Dedifferentiated amniotic fluid mesenchymal stem cell (primary cell): ENCODE measurements at regions not wholly inside any gene's neighbourhood (a gene's known extent, or its start where the extent isn't known, plus 50 kb on each side); places are given as distances from the start of the nearest gene placed in this dataset.
"Not testable (repeated sequence)": the region's sequence is repeated elsewhere in the genome, so short reads cannot be mapped to it uniquely, and the experiment has no call there.

Experiments used
- DNase-seq: peaks from one replicate; pipeline ENCODE4 v3.0.0-alpha.2; 2016; ENCODE audit errors: extremely low spot score

DNA sequence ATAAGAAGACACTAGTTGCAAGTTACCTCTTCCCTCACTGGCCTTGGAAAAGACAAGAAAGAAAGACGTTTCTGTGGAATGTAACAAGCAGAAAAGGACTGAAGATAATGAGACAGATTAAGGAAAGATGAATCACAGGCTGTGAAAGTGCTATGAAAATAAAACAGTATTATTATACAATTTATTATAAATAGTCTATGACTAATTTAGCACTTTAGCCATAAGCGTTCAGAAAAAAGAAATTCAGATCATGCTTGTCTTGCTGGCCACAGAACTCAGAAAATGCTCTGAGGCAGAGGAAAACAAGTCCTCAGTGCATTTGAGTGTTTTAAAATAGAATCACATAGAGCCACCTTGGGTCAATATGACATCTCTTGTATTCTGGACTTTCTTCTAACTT is 174.8 kb upstream of the NBPF9 start:
- not testable (repeated sequence) for DNase-seq

- DNase-seq = not testable (repeated sequence)
Measured at GRCh38 chr1:149279015-149279414, 175.7 kb upstream of the NBPF9 start.

GRCh38 chr1:149279512-149279911 is 176.2 kb upstream of the NBPF9 start:
- not testable (repeated sequence) for DNase-seq

- not testable (repeated sequence) for DNase-seq
Measured at GRCh38 chr1:149284773-149285172, 181.4 kb upstream of the NBPF9 start.

- not testable (repeated sequence) for DNase-seq
Measured at GRCh38 chr1:149285205-149285604, 181.9 kb upstream of the NBPF9 start.

- not testable (repeated sequence) for DNase-seq
Measured at GRCh38 chr1:149285638-149286037, 182.3 kb upstream of the NBPF9 start.

- not testable (repeated sequence) for DNase-seq
Measured at GRCh38 chr1:149288580-149288979, 185.2 kb upstream of the NBPF9 start.

- not testable (repeated sequence) for DNase-seq
Measured at GRCh38 chr1:149300478-149301218, 174.2 kb upstream of the NBPF19 start.

DNA sequence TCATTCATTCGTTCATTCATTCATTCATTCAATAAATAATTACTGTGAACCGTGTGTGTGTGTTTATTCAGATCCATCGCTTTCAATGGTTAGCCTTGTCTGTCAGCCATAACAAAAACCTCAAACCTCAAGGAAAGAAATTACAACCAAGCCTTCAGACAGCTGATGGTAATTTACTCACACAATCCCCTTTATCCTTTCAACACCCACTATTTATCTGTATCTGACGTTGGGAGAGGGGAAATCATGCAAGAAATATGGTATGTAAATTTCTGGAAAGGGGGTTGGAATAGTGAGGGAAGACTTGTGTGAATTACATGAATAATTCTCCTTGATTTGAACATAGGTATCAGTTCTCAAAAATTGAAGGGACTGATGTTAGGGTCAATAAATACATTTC is 173.6 kb upstream of the NBPF19 start:
- DNase-seq = not testable (repeated sequence)

DNA sequence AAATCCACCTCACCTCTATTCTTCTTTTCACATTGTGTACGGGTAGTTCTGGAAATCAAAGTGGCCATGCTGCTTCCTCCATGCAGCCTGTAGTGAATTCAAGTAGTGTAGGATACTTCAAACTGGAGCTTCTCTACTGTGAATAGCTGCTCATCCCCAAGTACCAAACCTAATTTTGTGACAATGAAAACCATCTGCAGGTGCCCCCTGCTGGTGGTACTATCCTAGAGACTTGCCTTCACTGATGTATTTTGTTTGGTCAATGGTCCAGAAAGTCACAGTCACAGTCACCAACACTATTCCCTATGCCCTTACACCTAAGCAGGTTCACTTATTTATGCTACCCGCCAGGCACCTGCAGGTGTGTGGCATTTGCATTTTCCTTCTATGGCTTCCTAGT is 170.0 kb upstream of the NBPF19 start:
- DNase-seq = not testable (repeated sequence)

DNA sequence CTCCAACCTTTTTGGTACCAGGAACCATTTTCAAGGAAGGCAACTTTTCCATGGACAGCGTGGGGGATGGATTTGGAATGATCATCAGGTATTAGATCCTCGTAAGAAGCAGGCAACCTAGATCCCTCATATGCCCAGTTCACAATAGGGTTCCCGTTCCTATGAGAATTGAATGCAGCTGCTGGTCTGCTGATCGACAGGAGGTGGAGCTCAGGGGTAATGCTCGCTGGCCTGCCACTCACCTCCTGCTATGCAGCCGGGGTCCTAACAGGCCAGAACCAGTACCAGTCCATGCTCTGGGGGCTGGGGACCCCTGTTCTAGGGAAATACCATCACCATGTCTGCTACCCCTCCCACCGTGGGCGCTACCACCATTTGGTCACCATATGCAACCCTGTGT is 167.2 kb upstream of the NBPF19 start:
- DNase-seq = not testable (repeated sequence)

DNA sequence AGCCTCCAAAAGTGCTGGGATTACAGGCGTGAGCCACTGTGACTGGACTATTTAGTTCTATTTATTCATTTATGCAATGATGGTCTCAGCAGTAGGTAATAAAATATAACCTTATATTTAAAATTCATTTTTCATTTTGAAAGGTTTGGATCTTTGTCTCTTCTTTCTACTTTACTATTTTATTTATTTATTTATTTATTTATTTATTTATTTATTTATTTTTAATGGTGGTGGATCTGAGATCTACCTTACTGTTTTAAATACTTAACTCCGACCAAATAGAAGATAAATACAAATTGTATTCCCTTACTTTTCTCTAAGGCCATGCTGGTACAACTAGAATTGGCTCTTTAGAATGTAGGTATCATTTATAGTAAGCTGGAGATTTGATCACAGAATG is 159.9 kb upstream of the NBPF19 start:
- not testable (repeated sequence) for DNase-seq

DNA sequence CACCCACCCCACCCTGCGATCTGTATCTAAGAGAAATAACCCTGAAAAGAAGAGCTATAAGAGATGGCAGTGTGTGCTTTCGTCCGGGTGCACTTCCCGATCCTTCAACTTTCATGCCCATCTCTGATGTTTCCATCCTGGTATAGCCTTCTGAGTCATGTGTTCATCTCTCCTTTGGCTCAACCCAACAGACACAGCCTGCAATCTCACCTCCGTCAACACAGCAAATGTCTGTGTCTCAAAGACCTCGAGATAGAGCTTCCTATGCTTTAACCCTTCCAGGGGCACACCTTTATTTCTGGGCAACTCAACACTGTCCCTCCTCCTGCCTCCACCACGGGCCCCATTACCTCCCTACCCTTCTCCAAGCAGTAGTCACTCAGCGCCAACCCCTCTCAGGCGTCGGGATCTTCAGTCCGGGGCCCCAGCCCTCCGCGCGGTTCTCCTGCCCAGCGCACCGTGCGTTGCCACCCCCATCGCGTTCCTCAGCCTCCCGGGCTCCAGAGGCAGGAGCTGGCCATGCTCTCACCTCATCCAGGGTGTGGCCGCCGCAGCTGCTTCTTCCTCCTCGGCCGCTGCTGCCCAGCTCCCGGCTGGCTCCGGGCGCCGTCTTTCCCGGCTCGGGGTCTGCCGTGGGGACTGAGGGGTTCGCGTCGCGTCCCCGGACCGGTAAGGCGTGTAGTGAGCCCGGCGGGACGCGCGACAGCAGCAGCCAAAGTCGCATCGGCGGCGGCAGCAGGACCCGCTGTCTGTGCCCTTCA is 153.7 kb upstream of the NBPF19 start:
- DNase-seq = not testable (repeated sequence)

DNA sequence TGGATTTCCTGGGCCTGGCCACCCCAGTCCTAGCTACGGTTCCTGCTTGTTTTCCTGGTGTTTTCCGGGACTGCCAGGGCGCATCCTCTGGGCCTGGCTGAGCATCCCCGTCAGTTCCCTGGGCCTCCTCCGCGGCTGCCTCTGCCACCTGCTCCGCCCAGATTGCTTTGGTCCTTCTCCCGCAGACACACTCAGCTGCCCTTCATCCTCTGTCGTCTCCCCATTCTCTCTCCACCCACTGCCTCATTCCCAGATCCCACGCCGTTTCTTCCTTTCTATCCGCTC is 153.2 kb upstream of the NBPF19 start:
- DNase-seq = not testable (repeated sequence)

- DNase-seq = not testable (repeated sequence)
Measured at GRCh38 chr1:149330081-149330335, 144.8 kb upstream of the NBPF19 start.

- DNase-seq = not testable (repeated sequence)
Measured at GRCh38 chr1:149336082-149336481, 138.8 kb upstream of the NBPF19 start.

DNA sequence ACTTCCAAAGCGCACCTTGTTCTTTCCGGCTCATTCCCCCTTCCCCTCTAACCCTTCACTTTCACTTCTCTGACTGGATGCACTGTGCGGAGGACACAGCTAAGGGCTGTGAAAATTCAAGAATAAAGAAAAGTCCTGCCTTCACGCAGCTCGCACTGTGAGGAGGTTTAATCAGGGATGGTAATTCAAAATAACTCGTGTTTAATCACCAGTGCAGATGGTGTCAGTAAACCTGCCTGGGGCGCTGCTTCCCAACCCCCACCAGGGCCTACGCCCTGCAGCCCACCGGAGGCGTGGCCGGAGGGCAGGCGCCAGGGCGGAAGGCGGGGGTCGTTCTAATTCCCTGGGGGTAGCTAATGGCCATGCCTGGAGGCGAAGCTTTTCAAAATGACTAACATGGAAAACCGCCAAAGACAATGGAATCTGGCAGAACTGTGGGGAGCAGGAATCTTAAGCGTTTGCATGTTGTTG is 136.6 kb upstream of the NBPF19 start:
- not testable (repeated sequence) for DNase-seq

DNA sequence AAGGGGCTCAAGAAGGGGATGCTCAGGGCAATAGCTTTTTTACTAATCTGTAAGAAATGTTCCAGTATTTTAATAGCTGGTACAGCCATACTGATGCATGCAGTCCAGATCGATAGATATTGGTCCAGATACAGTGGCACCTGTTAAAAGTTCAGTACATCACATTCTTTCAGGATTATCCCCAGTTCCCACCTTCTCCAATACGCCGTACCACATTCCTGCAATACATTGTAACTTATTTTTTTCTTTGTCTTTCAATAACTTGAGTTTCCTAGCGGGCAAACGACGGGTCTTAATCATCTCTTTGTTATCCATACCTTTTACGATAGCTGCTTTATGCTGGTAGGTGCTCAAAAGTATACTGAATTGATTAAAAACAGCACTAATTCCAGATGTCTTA is 136.1 kb upstream of the NBPF19 start:
- DNase-seq = not testable (repeated sequence)

GRCh38 chr1:149349448-149349847 is 125.4 kb upstream of the NBPF19 start:
- not testable (repeated sequence) for DNase-seq

GRCh38 chr1:149352205-149352604 is 122.6 kb upstream of the NBPF19 start:
- DNase-seq = not testable (repeated sequence)

DNA sequence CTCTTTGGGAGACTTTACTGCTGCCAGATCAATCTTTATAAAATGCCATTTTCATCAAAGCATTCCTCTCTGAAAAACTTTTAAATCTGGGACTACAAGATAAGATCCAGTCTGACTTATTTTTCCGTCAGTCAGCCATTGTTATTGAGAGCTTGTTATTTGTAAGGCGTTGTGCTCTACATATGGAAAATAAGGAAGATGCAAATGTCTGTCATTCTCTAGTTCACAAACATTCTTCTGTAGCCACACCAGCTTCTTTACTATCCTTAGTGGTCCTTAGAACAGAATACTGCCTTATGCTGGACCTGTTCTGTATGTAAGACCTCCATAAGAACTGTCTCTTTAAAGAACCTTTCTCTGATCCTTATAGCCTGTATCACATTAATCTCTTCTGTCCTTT is 120.3 kb upstream of the NBPF19 start:
- not testable (repeated sequence) for DNase-seq

DNA sequence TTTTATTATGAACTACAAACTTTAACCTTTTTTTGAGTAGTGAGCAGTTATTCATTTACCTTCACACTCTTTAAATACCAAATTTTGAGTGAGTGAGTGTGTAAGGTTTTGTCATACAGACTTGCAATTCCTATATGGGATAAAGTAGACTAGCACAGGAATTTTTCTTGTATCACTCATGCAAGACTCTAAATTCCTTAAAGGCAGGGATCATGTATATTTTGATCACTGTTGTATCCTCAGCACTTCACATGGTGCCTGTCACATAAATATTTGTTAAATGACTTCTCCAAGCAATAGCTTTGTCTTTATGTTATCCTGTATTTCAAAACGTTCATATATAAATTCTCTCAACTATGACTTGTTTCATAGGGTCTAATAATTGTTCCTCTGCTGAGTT is 119.1 kb upstream of the NBPF19 start:
- not testable (repeated sequence) for DNase-seq

GRCh38 chr1:149356152-149356551 is 118.7 kb upstream of the NBPF19 start:
- not testable (repeated sequence) for DNase-seq
